NCI-H1694 treated with DMSO at 0.1 percent for 48 hours (cell line): ENCODE measurements at regions not wholly inside any gene's neighbourhood (a gene's known extent, or its start where the extent isn't known, plus 50 kb on each side); places are given as distances from the start of the nearest gene placed in this dataset.
"Not testable (repeated sequence)": the region's sequence is repeated elsewhere in the genome, so short reads cannot be mapped to it uniquely, and the experiment has no call there.

ENCODE experiments used
- DNase-seq: peaks from one replicate; lab custom pipeline; 2025; lab: John Stamatoyannopoulos, UW

- DNase-seq: no peak
These were observed 295.6 kb downstream of the PTPRC start for GRCh38 chr1:198934426-198934825.

- no peak for DNase-seq
These were observed 296.1 kb downstream of the PTPRC start for GRCh38 chr1:198934901-198935305.

GRCh38 chr1:198935306-198935921 is 296.6 kb downstream of the PTPRC start:
- DNase-seq: no peak

GRCh38 chr1:198936371-198937083 is 297.7 kb downstream of the PTPRC start:
- DNase-seq: no peak

GRCh38 chr1:198937231-198938031 is 298.6 kb downstream of the PTPRC start:
- DNase-seq: no peak

GRCh38 chr1:198939286-198939685 is 300.4 kb downstream of the PTPRC start:
- DNase-seq: no peak

GRCh38 chr1:198939956-198940355 is 301.1 kb downstream of the PTPRC start:
- no peak for DNase-seq

- DNase-seq: no peak
These were observed 303.6 kb downstream of the PTPRC start for GRCh38 chr1:198942466-198942865.

- no peak for DNase-seq
These were observed 304.8 kb downstream of the PTPRC start for GRCh38 chr1:198943484-198944187.

GRCh38 chr1:198947456-198947855 is 308.6 kb downstream of the PTPRC start:
- DNase-seq: no peak

- no peak for DNase-seq
These were observed 310.2 kb downstream of the PTPRC start for GRCh38 chr1:198948895-198949659.

GRCh38 chr1:198950036-198950435 is 311.2 kb downstream of the PTPRC start:
- DNase-seq: no peak

GRCh38 chr1:198955085-198955484 is 316.2 kb downstream of the PTPRC start:
- DNase-seq: no peak

- no peak for DNase-seq
These were observed 318.2 kb downstream of the PTPRC start for GRCh38 chr1:198957044-198957443.

- no peak for DNase-seq
These were observed 320.2 kb downstream of the PTPRC start for GRCh38 chr1:198959032-198959431.

- DNase-seq: no peak
These were observed 320.8 kb downstream of the PTPRC start for GRCh38 chr1:198959676-198960075.

GRCh38 chr1:198963796-198964195 is 325.0 kb downstream of the PTPRC start:
- DNase-seq: not testable (repeated sequence)

GRCh38 chr1:198966519-198966918 is 327.7 kb downstream of the PTPRC start:
- no peak for DNase-seq

GRCh38 chr1:198967566-198967965 is 328.7 kb downstream of the PTPRC start:
- DNase-seq: no peak

- DNase-seq: no peak
These were observed 330.0 kb downstream of the PTPRC start for GRCh38 chr1:198968866-198969265.

GRCh38 chr1:198969981-198970380 is 331.1 kb downstream of the PTPRC start:
- DNase-seq: no peak

- no peak for DNase-seq
These were observed 332.1 kb downstream of the PTPRC start for GRCh38 chr1:198970916-198971315.
